ENCODE measurements at regions not wholly inside any gene's neighbourhood (a gene's known extent, or its start where the extent isn't known, plus 50 kb on each side); places are given as distances from the start of the nearest gene placed in this dataset.

DNA sequence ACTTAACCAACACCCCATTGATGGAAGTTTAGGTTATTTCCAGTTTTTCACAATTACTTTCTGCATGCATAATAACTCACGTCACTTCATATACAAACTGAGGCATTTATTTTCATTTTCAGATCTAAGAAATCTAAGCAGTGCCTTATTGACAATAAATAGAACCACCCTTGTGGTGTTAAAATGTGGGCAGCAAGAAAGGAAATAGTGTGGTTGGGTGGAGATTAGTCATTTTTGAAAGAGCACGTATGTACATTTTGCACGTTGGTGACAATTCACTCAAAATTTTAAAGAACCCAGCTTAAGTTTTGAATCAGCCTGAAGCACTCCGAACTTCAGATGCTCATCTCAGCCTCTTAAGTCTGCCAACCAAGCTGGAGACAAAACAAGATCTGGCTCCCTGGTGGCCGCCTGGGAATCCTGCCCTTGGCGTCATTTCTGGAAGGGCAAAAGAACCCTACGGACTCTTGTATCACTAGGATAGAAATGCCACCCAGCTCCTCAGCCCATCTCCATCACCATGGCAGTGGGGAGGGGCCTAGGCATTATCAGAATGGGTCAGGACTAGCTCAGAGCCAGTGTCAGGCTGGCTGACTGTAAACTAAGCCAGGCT lies 89.5 kb upstream of the BCL2L14 start:
- H3K4me1 Mint-ChIP-seq (ENCODE audit: low read depth, unreplicated experiment) = peaks cover 27% of the 10 kb centered on the region
- Histone ChIP-seq H3K27me3 (ENCODE audit: insufficient read depth, low read length) (no peaks in the 10 kb centered on the region), H3K4me1 (ENCODE audit: insufficient read depth, low read length) (peaks cover 12% of the 10 kb centered on the region), H3K4me3 (ENCODE audit: insufficient read depth, low read depth, low read length) (no peak overlapping the region), H3K27ac (ENCODE audit: low read depth, low read length) (no peak overlapping the region), H2AFZ (ENCODE audit: low read depth, low read length) (peak overlapping the region; percentile 43), H3K9me3 (ENCODE audit: insufficient read depth, low read depth, low read length) (no peaks in the 10 kb centered on the region), H3K36me3 (ENCODE audit: insufficient read depth, low read length) (no peaks in the 10 kb centered on the region), H3K79me2 (ENCODE audit: insufficient read depth, low read length) (no peaks in the 10 kb centered on the region), H3K9ac (ENCODE audit: low read length) (no peak overlapping the region), H3K4me2 (ENCODE audit: low read length) (peak overlapping the region; percentile 37), H4K20me1 (ENCODE audit: insufficient read depth, low read length) (no peaks in the 10 kb centered on the region)
- FAIRE-seq (peak; percentile 58), DNase-seq (ENCODE audit: low read depth) (peak; percentile 49)
- no peak overlapping the region for H3K4me3 Mint-ChIP-seq (ENCODE audit: unreplicated experiment)
- no peaks in the 10 kb centered on the region for H3K9me3 Mint-ChIP-seq (ENCODE audit: unreplicated experiment)
- TF ChIP-seq CTCF (IDR thresholded peaks at IDR 0.05; ENCODE audit: insufficient read depth, low read depth, low read length) (no peak), EZH2 (IDR thresholded peaks at IDR 0.05; ENCODE audit: insufficient read depth, low read length) (no peak)
- no peak overlapping the region for H3K27ac Mint-ChIP-seq (ENCODE audit: unreplicated experiment)
- H3K27me3 Mint-ChIP-seq (ENCODE audit: low read depth, unreplicated experiment) = peaks cover 4% of the 10 kb centered on the region
- no peaks in the 10 kb centered on the region for H3K36me3 Mint-ChIP-seq (ENCODE audit: low read depth, unreplicated experiment)

- Mint-ChIP-seq H3K27ac (ENCODE audit: unreplicated experiment) (no peak overlapping the region), H3K27me3 (ENCODE audit: low read depth, unreplicated experiment) (peaks cover 4% of the 10 kb centered on the region), H3K36me3 (ENCODE audit: low read depth, unreplicated experiment) (no peaks in the 10 kb centered on the region)
Observed at GRCh38 chr12:11984417-11984816, 86.3 kb upstream of the BCL2L14 start.

More at GRCh38 chr12:11984417-11984816, 86.3 kb upstream of the BCL2L14 start:
- Histone ChIP-seq H3K9ac (ENCODE audit: low read length) (no peak overlapping the region), H4K20me1 (ENCODE audit: insufficient read depth, low read length) (no peaks in the 10 kb centered on the region), H3K4me1 (ENCODE audit: insufficient read depth, low read length) (peaks cover 6% of the 10 kb centered on the region), H3K27me3 (ENCODE audit: insufficient read depth, low read length) (no peaks in the 10 kb centered on the region), H3K79me2 (ENCODE audit: insufficient read depth, low read length) (no peaks in the 10 kb centered on the region), H3K36me3 (ENCODE audit: insufficient read depth, low read length) (no peaks in the 10 kb centered on the region), H3K27ac (ENCODE audit: low read depth, low read length) (no peak overlapping the region), H3K4me3 (ENCODE audit: insufficient read depth, low read depth, low read length) (no peak overlapping the region), H2AFZ (ENCODE audit: low read depth, low read length) (no peak overlapping the region), H3K9me3 (ENCODE audit: insufficient read depth, low read depth, low read length) (no peaks in the 10 kb centered on the region), H3K4me2 (ENCODE audit: low read length) (no peak overlapping the region)
- TF ChIP-seq EZH2 (IDR thresholded peaks at IDR 0.05; ENCODE audit: insufficient read depth, low read length) (no peak), CTCF (IDR thresholded peaks at IDR 0.05; ENCODE audit: insufficient read depth, low read depth, low read length) (no peak)
- peaks cover 25% of the 10 kb centered on the region for H3K4me1 Mint-ChIP-seq (ENCODE audit: low read depth, unreplicated experiment)
- no peaks in the 10 kb centered on the region for H3K9me3 Mint-ChIP-seq (ENCODE audit: unreplicated experiment)
- DNase-seq (ENCODE audit: low read depth) (no peak), FAIRE-seq (no peak)
- H3K4me3 Mint-ChIP-seq (ENCODE audit: unreplicated experiment) = no peak overlapping the region

Data from astrocyte (in vitro differentiated cells and primary cell).